GM13976 (cell line): ENCODE measurements at regions not wholly inside any gene's neighbourhood (a gene's known extent, or its start where the extent isn't known, plus 50 kb on each side); places are given as distances from the start of the nearest gene placed in this dataset.
"Not testable (repeated sequence)": the region's sequence is repeated elsewhere in the genome, so short reads cannot be mapped to it uniquely, and the experiment has no call there.

Source experiments
- DNase-seq: peaks from one replicate; pipeline ENCODE4 v3.0.0; 2012; ENCODE audit warnings: low spot score
- in situ Hi-C: fragments of 300-500 bp; cut with MboI; formaldehyde crosslinking; loops from one replicate; pipeline ENCODE4 v1.12.0; 2022; ENCODE audit warnings: low sequenced_read_pairs, mixed read lengths, inconsistent platforms; ENCODE audit not compliant: unreplicated experiment
- TF ChIP-seq, protein P1 (sequence below): IDR thresholded peaks from 2 replicates; pipeline ENCODE4 v1.5.1; 2012; ENCODE audit warnings: borderline replicate concordance, mild to moderate bottlenecking; ENCODE audit not compliant: insufficient read depth; ENCODE audit errors: extremely low read depth, missing control alignments, control extremely low read depth

- DNase-seq: no peak
- in situ Hi-C loops: no loop called here
- TF ChIP-seq, protein P1, sequence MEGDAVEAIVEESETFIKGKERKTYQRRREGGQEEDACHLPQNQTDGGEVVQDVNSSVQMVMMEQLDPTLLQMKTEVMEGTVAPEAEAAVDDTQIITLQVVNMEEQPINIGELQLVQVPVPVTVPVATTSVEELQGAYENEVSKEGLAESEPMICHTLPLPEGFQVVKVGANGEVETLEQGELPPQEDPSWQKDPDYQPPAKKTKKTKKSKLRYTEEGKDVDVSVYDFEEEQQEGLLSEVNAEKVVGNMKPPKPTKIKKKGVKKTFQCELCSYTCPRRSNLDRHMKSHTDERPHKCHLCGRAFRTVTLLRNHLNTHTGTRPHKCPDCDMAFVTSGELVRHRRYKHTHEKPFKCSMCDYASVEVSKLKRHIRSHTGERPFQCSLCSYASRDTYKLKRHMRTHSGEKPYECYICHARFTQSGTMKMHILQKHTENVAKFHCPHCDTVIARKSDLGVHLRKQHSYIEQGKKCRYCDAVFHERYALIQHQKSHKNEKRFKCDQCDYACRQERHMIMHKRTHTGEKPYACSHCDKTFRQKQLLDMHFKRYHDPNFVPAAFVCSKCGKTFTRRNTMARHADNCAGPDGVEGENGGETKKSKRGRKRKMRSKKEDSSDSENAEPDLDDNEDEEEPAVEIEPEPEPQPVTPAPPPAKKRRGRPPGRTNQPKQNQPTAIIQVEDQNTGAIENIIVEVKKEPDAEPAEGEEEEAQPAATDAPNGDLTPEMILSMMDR: no peak
These were observed 86.8 kb upstream of the ZFP42 start for GRCh38 chr4:187908731-187909130.

GRCh38 chr4:187910741-187911140, 84.8 kb upstream of the ZFP42 start:
- in situ Hi-C loops: no loop called here
- TF ChIP-seq, protein P1: no peak

GRCh38 chr4:187915406-187915805, 80.2 kb upstream of the ZFP42 start:
- in situ Hi-C loops, DNase-seq: not testable (repeated sequence)

More at GRCh38 chr4:187910741-187911140, 84.8 kb upstream of the ZFP42 start:
- no peak for DNase-seq

DNA sequence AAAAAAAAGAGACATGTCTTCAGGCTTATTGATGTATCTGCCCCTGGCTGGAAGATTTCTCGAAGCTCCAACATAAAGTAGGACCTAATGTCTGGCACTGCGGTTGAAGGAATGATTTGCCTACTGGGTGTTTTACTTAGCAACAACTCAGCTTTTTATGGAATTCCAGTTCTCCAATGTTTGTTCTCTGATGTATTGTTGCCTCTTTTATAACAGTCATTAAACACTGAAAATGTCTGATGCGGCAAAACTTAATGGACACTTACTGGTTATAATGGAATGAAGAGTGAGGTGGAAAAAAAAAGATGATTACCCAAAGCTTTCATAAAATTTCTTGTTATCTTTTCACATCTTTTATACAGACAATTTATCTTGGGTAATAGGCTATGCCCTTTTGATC, 75.6 kb upstream of the ZFP42 start:
- no peak for DNase-seq
- in situ Hi-C loops: no loop called here
- TF ChIP-seq, protein P1: no peak

DNA sequence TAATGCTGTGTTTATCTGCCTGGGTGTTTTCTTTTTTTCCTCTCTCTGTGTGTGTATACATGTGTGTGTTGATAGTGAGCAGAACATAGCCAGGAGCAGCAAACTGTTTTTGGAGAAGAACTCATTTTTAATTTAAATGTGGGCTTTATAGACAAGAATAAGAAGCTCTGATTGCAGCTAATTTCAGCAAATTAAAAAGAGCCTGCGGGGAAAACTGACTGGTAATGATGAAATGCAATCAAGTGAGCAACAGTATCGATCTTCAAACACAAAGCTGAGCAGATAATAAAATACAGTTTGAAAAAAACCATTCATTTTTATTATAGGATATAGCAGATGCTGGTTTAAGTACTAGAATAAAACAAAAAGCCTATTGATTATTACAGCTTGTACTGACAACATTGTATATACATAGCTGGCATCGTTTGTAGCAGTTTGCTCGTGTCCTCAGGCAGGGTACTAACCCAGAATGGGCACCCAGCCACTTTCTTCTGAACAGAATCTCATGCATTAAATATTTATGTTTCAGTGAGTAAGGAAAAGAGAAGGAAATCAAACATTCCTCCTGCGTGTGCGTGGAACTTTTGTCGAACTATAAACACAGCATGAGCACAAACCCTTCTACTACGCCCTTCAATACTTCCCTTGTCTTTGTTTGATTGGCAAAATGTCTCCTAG, 73.5 kb upstream of the ZFP42 start:
- TF ChIP-seq, protein P1: no peak
- DNase-seq: no peak
- in situ Hi-C loops: no loop called here

- in situ Hi-C loops: no loop called here
- TF ChIP-seq, protein P1: no peak
- no peak for DNase-seq
These were observed 66.5 kb upstream of the ZFP42 start for GRCh38 chr4:187929024-187929423.

DNA sequence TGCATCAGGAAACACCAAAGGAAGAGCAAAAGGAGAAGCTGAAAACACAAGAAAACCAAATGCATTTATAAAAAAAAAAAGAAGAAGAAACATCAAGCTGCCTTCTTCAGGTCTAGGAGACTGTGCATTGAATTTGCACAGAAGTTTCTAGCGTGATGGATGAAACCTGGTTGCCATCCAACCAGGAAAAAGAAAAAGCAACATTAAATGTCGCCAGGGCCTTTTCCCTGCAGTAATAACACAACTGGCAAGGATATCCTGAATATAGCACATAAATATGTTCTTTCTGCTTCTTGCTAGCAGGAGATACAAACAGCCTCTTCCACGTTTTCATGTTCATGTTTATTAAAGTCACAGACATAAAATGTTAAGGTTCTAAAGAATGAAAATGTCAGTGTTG, 60.8 kb upstream of the ZFP42 start:
- in situ Hi-C loops: no loop called here
- TF ChIP-seq, protein P1: no peak
- DNase-seq: no peak
